Tibial nerve (tissue), 3 donors: ENCODE measurements at regions not wholly inside any gene's neighbourhood (a gene's known extent, or its start where the extent isn't known, plus 50 kb on each side); places are given as distances from the start of the nearest gene placed in this dataset.

ENCODE experiments used
- POLR2A ChIP-seq, 2 donors: fragments of 450-650 bp; IDR thresholded peaks; one replicate each; pipeline ENCODE4 v1.6.1; 2017; ENCODE audit warnings: antibody characterized with exemption in 2 of 2, mild to moderate bottlenecking in 2 of 2, moderate library complexity in 2 of 2
- TF ChIP-seq, protein P1 (sequence below), 5 experiments: fragments of 200-600 bp in 3 of 5; fragments of 450-650 bp in 2 of 5; sonication (generic) in 3 of 5; IDR thresholded peaks; one replicate each; pipeline ENCODE4 v1.5.1; 2016 to 2019; ENCODE audit warnings: antibody characterized with exemption in 5 of 5, mild to moderate bottlenecking in 3 of 5, moderate library complexity in 2 of 5

DNA sequence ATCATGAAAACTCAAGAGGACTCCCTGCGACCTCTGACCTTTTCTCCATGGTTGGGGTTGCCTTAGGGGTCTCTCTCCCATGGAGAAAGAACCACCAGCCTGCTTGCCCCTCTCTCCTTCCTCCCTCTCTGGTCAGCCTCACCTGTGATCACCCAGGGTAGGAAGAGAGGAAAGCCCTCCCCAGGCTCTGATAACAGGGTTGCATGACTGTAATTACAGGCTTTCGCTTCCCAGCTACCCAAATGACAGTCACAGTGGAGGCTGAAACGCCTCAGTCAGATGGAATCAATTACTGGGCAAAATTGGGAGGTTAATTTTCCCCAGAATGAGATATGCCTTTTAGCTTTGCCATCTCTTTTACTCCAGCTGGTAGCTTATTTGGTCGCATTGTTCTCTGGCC, 265.8 kb upstream of the SOX9 start:
- TF ChIP-seq POLR2A (IDR thresholded peaks at IDR 0.05), result no peak
- TF ChIP-seq, protein P1, sequence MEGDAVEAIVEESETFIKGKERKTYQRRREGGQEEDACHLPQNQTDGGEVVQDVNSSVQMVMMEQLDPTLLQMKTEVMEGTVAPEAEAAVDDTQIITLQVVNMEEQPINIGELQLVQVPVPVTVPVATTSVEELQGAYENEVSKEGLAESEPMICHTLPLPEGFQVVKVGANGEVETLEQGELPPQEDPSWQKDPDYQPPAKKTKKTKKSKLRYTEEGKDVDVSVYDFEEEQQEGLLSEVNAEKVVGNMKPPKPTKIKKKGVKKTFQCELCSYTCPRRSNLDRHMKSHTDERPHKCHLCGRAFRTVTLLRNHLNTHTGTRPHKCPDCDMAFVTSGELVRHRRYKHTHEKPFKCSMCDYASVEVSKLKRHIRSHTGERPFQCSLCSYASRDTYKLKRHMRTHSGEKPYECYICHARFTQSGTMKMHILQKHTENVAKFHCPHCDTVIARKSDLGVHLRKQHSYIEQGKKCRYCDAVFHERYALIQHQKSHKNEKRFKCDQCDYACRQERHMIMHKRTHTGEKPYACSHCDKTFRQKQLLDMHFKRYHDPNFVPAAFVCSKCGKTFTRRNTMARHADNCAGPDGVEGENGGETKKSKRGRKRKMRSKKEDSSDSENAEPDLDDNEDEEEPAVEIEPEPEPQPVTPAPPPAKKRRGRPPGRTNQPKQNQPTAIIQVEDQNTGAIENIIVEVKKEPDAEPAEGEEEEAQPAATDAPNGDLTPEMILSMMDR (IDR thresholded peaks at IDR 0.05), result no peak
